HG02623 (cell line): ENCODE measurements at regions not wholly inside any gene's neighbourhood (a gene's known extent, or its start where the extent isn't known, plus 50 kb on each side); places are given as distances from the start of the nearest gene placed in this dataset.

Experiments
- ATAC-seq: cut with Tn5 transposase; IDR thresholded peaks from one replicate; pipeline ENCODE4 v1.9.1; 2021; ENCODE audit warnings: moderate library complexity; ENCODE audit not compliant: unreplicated experiment

DNA sequence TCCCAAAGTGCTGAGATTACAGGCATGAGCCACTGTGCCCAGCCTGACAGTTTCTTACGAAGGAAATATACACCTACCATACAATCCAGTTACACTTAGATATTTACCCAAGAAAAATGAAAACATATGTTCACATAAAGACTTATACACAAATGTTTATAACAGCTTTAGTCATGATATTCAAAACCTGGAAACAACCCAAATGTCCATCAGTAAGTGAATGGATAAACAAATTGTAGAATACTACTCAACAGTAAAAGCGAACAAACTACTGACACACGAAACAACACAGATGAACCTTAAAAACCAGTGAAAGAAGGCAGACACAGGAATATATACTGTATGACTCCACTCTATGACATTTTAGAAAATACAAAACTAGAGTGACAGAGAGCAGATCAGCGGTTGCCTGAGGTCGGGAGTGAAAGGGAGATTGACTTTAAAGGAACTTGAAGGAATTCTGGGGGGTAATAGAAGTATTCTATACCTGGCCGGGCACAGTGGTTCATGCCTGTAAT lies 83.6 kb downstream of the SPRING1 start:
- no peak for ATAC-seq

- no peak for ATAC-seq
These were observed 86.8 kb downstream of the SPRING1 start for GRCh38 chr12:116651089-116651488.

DNA sequence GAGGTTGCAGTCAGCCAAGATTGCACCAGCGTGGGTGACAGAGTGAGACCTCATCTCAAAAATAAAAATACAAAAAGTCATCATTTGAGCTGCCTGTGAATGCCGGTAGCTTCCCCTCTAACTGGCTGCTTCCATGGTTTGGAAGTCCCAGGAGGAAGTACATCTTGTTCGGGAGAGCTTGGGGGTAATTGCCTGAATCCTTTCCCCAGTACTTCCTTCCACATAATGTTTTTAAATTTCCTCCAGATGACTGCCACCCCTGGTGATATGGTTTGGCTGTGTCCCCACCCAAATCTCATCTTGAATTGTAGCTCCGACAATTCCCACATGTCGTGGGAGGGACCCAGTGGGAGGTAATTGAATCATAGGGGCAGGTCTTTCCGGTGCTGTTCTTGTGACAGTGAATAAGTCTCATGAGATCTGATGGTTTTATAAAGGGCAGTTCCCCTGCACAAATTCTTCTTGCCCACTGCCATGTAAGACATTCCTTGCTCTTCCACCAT lies 87.2 kb downstream of the SPRING1 start:
- ATAC-seq: no peak

GRCh38 chr12:116650062-116650461 lies 87.8 kb downstream of the SPRING1 start:
- ATAC-seq: no peak

DNA sequence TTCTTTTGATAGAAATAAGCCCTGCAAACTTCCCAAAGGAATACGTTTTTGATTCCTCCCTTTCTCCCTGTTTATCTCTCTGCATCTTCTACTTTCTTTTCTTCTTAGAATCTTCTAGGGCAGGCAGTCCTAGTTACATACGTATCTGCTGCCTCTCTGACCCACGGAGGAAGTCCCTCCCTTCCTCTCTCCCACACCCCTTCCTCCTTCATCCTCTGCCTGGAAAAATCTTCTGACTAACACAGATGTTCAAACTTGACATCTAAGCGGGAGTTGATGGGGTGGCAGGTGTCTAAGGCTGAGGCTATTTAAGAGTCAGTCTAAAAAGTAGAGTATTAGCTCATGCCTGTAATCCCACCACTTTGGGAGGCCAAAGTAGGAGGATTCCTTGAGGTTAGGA lies 88.6 kb downstream of the MAP1LC3B2 start:
- ATAC-seq: no peak

DNA sequence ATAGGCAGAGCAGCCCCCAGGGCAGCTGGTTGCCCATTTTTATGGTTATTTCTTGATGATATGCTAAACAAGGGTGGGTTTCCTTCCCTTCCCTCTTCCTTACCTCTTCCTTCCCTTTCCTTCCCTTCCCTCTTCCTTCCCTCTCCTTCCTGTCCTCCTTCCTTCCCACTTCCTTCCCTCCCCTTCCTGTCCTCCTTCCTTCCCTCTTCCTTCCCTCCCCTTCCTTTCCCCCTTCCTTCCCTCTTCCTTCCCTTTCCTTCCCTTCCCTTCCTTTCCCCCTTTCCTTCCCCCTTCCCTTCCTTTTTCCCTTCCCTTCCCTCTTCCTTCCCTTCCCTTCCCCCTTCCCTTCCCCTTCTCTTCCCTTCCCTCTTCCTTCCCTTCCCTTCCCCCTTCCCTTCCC lies 87.7 kb downstream of the MAP1LC3B2 start:
- no peak for ATAC-seq

DNA sequence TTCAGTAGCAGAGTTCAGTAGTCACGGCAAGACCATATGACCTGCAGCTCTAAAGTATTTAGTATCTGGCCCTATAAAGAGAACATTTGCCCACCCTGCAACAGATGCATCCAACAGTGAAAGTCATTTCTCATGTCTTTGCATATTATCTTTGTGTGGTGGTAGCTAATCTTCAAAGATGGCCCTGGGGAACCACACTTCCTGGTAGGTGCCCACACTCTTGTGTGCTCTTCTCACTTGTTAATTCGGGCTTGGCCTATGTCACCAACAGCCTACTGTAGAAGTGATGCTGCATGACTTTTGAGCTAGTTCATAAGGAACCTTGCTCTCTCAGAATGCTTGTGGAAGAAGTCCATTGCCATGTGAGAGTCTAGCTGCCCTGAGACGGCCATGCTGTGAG lies 85.6 kb downstream of the MAP1LC3B2 start:
- no peak for ATAC-seq

DNA sequence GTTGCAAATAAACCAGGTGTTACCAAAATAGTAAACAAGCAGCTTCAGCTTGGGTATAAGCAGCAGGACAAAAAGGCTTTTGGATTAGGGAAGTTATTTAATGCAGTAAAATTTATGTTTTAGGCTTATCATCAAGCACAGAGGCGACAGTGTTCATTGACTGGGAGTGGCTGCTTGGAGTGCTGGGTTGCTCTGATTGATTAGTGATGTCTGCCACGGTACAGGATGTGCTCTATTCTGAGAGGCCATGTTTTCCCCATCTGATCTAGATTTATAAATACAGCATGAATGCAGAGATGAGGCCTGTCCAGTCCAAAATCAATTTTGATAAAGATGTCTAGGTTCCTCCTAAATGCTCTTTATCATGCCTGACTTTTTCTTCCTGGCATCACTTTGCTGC lies 83.5 kb downstream of the MAP1LC3B2 start:
- ATAC-seq: no peak

DNA sequence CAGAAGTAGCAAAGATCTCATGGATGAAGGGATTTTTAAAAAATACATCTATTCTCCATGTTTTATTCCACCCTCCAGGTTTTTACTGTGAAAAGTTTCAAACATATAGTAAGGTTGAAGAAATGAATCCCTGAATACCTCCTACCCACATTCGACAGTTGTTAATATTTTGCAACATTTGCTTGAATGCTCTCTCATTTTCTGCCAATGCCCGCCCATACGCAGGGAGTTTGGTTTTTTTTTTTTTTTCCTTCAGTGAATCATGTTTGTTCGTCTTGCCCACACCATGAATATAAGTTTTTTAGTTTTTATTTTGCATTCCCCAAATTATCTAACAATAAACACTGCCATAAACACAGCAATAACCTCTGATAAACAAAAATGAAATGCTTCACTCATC lies 82.9 kb downstream of the MAP1LC3B2 start:
- no peak for ATAC-seq

- ATAC-seq: no peak
These were observed 81.1 kb downstream of the MAP1LC3B2 start for GRCh38 chr12:116640281-116640680.

- no peak for ATAC-seq
These were observed 80.6 kb downstream of the MAP1LC3B2 start for GRCh38 chr12:116639765-116640164.

DNA sequence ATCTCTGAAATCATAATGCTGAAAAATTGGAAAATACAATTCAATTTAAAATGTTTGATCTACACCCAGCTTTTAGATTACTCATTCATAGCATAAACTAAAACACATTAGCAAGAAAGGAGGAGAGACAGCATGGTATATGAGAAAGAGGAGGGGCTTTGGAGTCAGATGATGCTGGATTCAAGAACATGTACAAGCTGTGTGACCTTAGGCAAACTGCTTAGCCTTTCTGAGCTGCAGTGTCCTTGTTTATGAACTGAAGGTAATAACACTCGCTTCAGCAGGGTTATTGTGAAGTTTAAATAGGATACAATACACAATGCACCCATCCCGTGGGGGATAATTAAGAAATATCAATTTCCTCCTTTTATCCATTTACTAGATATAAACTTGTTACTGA lies 79.2 kb downstream of the MAP1LC3B2 start:
- ATAC-seq: no peak

DNA sequence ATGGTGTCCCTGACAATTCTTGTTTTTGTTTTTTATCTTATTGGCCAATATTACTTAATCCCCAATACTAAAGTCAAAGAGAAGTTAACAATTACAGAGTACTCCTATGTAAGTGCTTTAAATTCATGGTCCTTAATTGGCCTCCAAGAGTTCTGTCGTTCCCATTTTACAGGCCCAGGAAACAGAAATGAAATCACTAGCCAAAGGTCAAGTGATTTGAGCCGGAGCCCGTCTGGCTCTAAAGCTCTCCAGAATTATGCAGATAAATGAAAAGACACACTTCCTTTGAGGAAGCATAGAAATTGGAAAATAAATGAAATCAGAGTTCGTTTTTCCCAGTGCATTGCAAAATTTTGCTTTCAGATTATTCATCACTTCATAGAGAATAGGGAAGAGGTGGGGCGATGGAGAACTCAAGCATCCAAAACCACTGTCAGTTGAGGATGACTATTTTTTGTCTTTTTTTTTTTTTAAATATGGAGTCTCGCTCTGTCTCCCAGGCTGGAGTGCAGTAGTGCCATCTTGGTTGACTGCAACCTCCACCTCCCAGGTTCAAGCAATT lies 78.5 kb downstream of the MAP1LC3B2 start:
- ATAC-seq: no peak

DNA sequence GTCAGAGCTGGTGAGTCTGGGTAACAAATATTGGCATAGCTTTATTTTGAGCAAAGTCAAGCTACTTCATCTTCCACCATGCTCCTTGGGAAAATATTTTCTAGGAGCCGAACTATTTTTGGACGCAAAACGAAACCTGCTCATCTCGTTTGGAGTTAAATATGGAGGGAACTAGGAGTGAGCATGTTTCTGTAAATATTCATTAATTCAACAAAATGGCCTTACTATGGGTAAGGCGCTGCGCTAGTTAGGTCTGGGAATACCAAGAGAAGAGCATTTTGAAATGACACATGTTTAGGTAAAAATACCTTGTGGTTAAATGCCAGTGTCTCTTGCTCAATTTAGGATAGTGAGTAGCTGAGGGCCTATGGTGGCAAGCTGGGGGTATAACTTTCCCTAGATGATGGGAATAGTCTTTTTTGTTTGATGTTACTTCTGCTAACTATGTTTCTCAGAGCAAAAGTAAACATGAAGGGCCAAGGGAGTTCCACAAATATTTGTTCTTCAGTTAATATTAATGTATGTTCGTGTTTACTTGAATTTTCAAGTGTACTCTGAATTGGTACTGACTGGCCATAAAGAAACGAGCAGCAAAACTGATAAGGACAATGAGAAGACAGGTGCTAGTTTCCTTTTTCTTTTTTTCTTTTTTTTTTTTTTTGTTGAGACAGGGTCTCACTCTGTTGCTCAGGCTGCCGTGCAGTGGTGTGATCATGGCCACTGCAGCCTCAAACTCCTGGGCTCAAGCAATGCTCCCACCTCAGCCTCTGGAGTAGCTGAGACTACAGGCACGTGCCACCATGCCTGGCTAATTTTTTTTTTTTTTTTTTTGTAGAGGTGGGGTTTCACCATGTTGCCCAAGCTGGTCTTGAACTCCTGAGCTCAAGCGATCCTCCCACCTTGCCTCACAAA lies 77.7 kb downstream of the MAP1LC3B2 start:
- ATAC-seq: no peak

DNA sequence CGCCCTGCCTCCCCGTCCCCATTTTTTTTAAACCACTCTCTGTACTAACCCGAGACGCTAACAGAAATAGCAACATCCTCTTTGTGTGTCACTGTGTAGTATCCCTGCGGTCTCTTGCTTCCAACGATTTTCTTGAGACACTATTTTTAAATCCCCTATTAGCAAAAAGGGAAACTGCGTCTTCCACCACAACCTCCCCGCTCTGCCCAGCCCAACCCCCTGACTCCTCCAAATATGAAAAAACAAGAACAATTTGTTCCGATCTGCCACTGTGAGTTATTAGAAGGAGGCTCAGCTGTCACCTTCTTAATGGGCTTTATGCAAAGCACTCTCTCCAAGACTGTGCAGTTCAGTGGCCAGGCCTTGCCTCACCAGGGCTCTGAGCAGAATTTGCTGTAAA lies 76.3 kb downstream of the MAP1LC3B2 start:
- no peak for ATAC-seq

DNA sequence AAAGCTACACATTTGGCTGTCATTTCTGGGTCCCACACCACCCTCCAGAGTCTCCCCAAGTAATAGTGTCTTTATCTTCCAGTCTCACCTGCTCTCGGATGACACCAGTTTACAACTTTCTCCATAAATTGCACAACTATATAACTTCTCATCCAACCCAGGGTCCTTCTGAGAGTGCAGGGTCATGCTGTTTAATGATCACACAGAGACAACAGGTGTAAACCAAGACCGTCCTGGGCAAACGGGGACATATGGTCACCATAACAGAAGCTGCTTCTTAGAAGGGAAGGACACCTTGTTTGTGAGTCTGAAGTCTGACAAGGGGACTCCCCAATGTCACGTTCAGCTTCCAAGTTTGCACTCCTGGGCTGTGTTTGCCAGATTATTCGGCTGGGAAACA lies 74.3 kb downstream of the MAP1LC3B2 start:
- no peak for ATAC-seq

- ATAC-seq: no peak
These were observed 72.4 kb downstream of the MAP1LC3B2 start for GRCh38 chr12:116631619-116632018.

DNA sequence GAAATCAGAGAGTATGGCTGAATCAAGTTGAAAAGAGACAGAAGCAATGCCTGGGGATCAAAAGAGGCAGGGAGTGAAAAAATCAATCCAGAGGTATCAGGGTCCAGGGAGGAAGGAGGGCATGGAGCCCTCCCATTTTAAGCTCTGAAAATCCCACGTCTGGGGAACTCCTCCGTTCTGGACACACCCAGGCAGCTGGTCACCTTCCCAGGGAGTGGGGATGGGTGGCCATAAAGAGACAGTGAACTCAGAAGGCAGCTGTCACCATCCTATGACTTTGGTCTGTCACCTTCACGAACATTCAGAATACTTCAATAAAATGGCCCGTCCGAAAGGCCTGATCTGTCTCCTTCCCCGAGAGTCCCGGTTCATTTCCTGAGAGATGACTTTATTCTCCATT lies 71.6 kb downstream of the MAP1LC3B2 start:
- no peak for ATAC-seq

- no peak for ATAC-seq
These were observed 70.3 kb downstream of the MAP1LC3B2 start for GRCh38 chr12:116629480-116629879.

- no peak for ATAC-seq
These were observed 69.8 kb downstream of the MAP1LC3B2 start for GRCh38 chr12:116628989-116629388.

- ATAC-seq: no peak
These were observed 69.2 kb downstream of the MAP1LC3B2 start for GRCh38 chr12:116628450-116628793.
